Ovary (tissue), 3 donors: ENCODE measurements at regions not wholly inside any gene's neighbourhood (a gene's known extent, or its start where the extent isn't known, plus 50 kb on each side); places are given as distances from the start of the nearest gene placed in this dataset.

Source experiments
- CTCF ChIP-seq, 3 donors: fragments of 450-650 bp in 2 of 3; fragments of 200-600 bp in 1 of 3; IDR thresholded peaks; one replicate each; pipeline versions ENCODE4 v1.5.1 to v1.8.0; 2016 to 2022; ENCODE audit warnings: antibody characterized with exemption in 3 of 3, mild to moderate bottlenecking in 1 of 3
- EP300 ChIP-seq: sonication (generic); formaldehyde crosslinking; IDR thresholded peaks from one replicate; pipeline ENCODE4 v1.6.1; 2017; ENCODE audit warnings: antibody characterized with exemption
- POLR2A ChIP-seq: fragments of 450-650 bp; IDR thresholded peaks from one replicate; pipeline ENCODE4 v1.6.1; 2017; ENCODE audit warnings: antibody characterized with exemption, mild to moderate bottlenecking, moderate library complexity
- donor health status: DM: no; HTN: no; CAD: no.

GRCh38 chr20:1788044-1788443 lies 107.2 kb upstream of the SIRPA start:
- TF ChIP-seq CTCF (IDR thresholded peaks at IDR 0.05) = no peak
- TF ChIP-seq POLR2A = no peak
- no peak for TF ChIP-seq EP300
